Suprapubic skin (tissue), 4 donors: ENCODE measurements at regions not wholly inside any gene's neighbourhood (a gene's known extent, or its start where the extent isn't known, plus 50 kb on each side); places are given as distances from the start of the nearest gene placed in this dataset.

Source experiments
- DNase-seq, 2 donors: peaks; one replicate each; pipeline ENCODE4 v3.0.0-alpha.2; 2019; ENCODE audit warnings: low spot score in 2 of 2
- H3K27ac ChIP-seq: fragments of 200-600 bp; sonication (generic); one replicate; pipeline ENCODE4 v1.5.1; 2019
- H3K27me3 ChIP-seq: fragments of 200-600 bp; sonication (generic); one replicate; pipeline ENCODE4 v1.5.1; 2019
- H3K36me3 ChIP-seq: fragments of 200-600 bp; sonication (generic); one replicate; pipeline ENCODE4 v1.5.1; 2019
- H3K4me1 ChIP-seq: fragments of 200-600 bp; sonication (generic); one replicate; pipeline ENCODE4 v1.5.1; 2019
- H3K4me3 ChIP-seq: fragments of 200-600 bp; sonication (generic); one replicate; pipeline ENCODE4 v1.5.1; 2019; ENCODE audit warnings: mild to moderate bottlenecking
- H3K9me3 ChIP-seq: fragments of 200-600 bp; sonication (generic); one replicate; pipeline ENCODE4 v1.5.1; 2019
- CTCF ChIP-seq, 2 donors: fragments of 200-600 bp in 1 of 2; fragments of 450-650 bp in 1 of 2; sonication (generic) in 1 of 2; IDR thresholded peaks; one replicate each; pipeline ENCODE4 v1.5.1; 2016 to 2019; ENCODE audit warnings: antibody characterized with exemption in 2 of 2, mild to moderate bottlenecking in 1 of 2, moderate library complexity in 1 of 2
- EP300 ChIP-seq: sonication (generic); formaldehyde crosslinking; IDR thresholded peaks from one replicate; pipeline ENCODE4 v1.6.1; 2017; ENCODE audit warnings: antibody characterized with exemption
- POLR2A ChIP-seq, 2 donors: fragments of 450-650 bp; IDR thresholded peaks; one replicate each; pipeline ENCODE4 v1.6.1; 2017; ENCODE audit warnings: antibody characterized with exemption in 2 of 2, mild to moderate bottlenecking in 2 of 2, moderate library complexity in 2 of 2
- POLR2AphosphoS5 ChIP-seq, 3 donors: sonication (generic); formaldehyde crosslinking; IDR thresholded peaks; one replicate each; pipeline ENCODE4 v1.6.1; 2017; ENCODE audit warnings: antibody characterized with exemption in 3 of 3
- WGBS: methylation state at CpG from one replicate; pipeline ENCODE4 v1.1.5; 2018; 5-methylcytosine and 5-hydroxymethylcytosine counted together

- no peak for DNase-seq
- Histone ChIP-seq H3K9me3 (no peaks in the 10 kb centered on the region), H3K4me3 (no peak overlapping the region), H3K4me1 (peaks cover 4% of the 10 kb centered on the region), H3K36me3 (no peaks in the 10 kb centered on the region), H3K27me3 (no peaks in the 10 kb centered on the region), H3K27ac (no peak overlapping the region)
- WGBS, result 52% methylated on average over 3 of the region's 3 CpGs
- TF ChIP-seq EP300 (no peak), POLR2AphosphoS5 (IDR thresholded peaks at IDR 0.05) (no peak), CTCF (IDR thresholded peaks at IDR 0.05) (no peak), POLR2A (IDR thresholded peaks at IDR 0.05) (no peak)
Observed at GRCh38 chr3:166446986-166447385, 609.8 kb upstream of the BCHE start.

GRCh38 chr3:166446291-166446690, 609.1 kb upstream of the BCHE start:
- TF ChIP-seq POLR2AphosphoS5 (IDR thresholded peaks at IDR 0.05) (no peak), CTCF (IDR thresholded peaks at IDR 0.05) (no peak), POLR2A (IDR thresholded peaks at IDR 0.05) (no peak), EP300 (no peak)
- no peaks in the 10 kb centered on the region for H3K36me3 ChIP-seq
- H3K27ac ChIP-seq, result no peak overlapping the region
- peaks cover 4% of the 10 kb centered on the region for H3K4me1 ChIP-seq
- H3K27me3 ChIP-seq, result no peaks in the 10 kb centered on the region
- no peaks in the 10 kb centered on the region for H3K9me3 ChIP-seq
- DNase-seq, result no peak
- no peak overlapping the region for H3K4me3 ChIP-seq

GRCh38 chr3:166445865-166446264, 608.6 kb upstream of the BCHE start:
- Histone ChIP-seq H3K27ac (no peak overlapping the region), H3K27me3 (no peaks in the 10 kb centered on the region), H3K9me3 (no peaks in the 10 kb centered on the region), H3K4me3 (no peak overlapping the region), H3K36me3 (no peaks in the 10 kb centered on the region), H3K4me1 (peaks cover 4% of the 10 kb centered on the region)
- no peak for DNase-seq
- TF ChIP-seq POLR2A (IDR thresholded peaks at IDR 0.05), result no peak
- no peak for TF ChIP-seq EP300
- no peak for TF ChIP-seq POLR2AphosphoS5 (IDR thresholded peaks at IDR 0.05)
- no peak for TF ChIP-seq CTCF (IDR thresholded peaks at IDR 0.05)

- DNase-seq, result peak in 1 of 2 donors; percentile 44
- Histone ChIP-seq H3K27me3 (no peaks in the 10 kb centered on the region), H3K36me3 (no peaks in the 10 kb centered on the region), H3K4me3 (no peak overlapping the region), H3K27ac (peak overlapping the region; percentile 32), H3K9me3 (no peaks in the 10 kb centered on the region), H3K4me1 (peaks cover 4% of the 10 kb centered on the region)
- TF ChIP-seq POLR2AphosphoS5 (IDR thresholded peaks at IDR 0.05) (no peak), CTCF (IDR thresholded peaks at IDR 0.05) (no peak), EP300 (no peak), POLR2A (IDR thresholded peaks at IDR 0.05) (no peak)
- WGBS, result 74% methylated on average over 8 of the region's 9 CpGs
Observed at GRCh38 chr3:166444756-166445155, 607.5 kb upstream of the BCHE start.

- TF ChIP-seq EP300 (no peak), POLR2AphosphoS5 (IDR thresholded peaks at IDR 0.05) (no peak), POLR2A (IDR thresholded peaks at IDR 0.05) (no peak), CTCF (IDR thresholded peaks at IDR 0.05) (no peak)
- H3K27me3 ChIP-seq, result no peaks in the 10 kb centered on the region
- H3K4me3 ChIP-seq, result no peak overlapping the region
- H3K36me3 ChIP-seq, result no peaks in the 10 kb centered on the region
- peaks cover 4% of the 10 kb centered on the region for H3K4me1 ChIP-seq
- WGBS, result 75% methylated on average over 4 of the region's 4 CpGs
- H3K27ac ChIP-seq, result peak overlapping the region; percentile 32
- no peak for DNase-seq
- no peaks in the 10 kb centered on the region for H3K9me3 ChIP-seq
Observed at GRCh38 chr3:166444336-166444735, 607.1 kb upstream of the BCHE start.
